GM12892 (cell line): ENCODE measurements at regions not wholly inside any gene's neighbourhood (a gene's known extent, or its start where the extent isn't known, plus 50 kb on each side); places are given as distances from the start of the nearest gene placed in this dataset.

Experiments
- POLR2A ChIP-seq: IDR thresholded peaks from 2 replicates; pipeline ENCODE4 v1.6.1; 2011; ENCODE audit warnings: low read depth, low read length, control low read depth
- POLR2AphosphoS5 ChIP-seq: IDR thresholded peaks from 2 replicates; pipeline ENCODE4 v1.6.1; 2011; ENCODE audit warnings: low read depth, low read length, control low read depth
- TAF1 ChIP-seq: IDR thresholded peaks from 2 replicates; pipeline ENCODE4 v1.6.1; 2011; ENCODE audit warnings: low read depth, mild to moderate bottlenecking, control low read depth, low read length, borderline replicate concordance

DNA sequence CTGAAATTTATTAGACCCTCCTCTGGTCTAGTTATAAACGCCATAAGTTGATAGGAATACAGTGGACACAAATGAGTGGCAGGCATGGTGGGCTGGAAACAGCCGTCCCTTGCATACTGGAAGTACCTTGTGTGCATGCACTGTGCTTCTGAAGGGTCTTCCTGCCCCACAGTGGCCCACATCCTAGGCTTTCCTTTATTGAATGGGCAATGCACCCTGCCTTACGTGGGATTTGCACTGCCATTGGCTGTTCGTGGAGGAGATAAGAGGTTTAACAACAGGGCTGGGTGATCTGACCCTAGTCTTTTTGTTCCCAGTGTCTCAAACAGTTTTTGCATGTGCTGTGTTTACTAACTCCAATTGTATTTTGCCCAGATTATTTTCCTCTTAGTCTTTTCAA, 480.8 kb downstream of the GADD45G start:
- TF ChIP-seq POLR2AphosphoS5 (no peak), POLR2A (no peak), TAF1 (no peak)
